GM10266 (cell line): ENCODE measurements at regions not wholly inside any gene's neighbourhood (a gene's known extent, or its start where the extent isn't known, plus 50 kb on each side); places are given as distances from the start of the nearest gene placed in this dataset.

ENCODE experiments used
- DNase-seq: peaks from one replicate; pipeline ENCODE4 v3.0.0; 2012; ENCODE audit errors: extremely low spot score
- TF ChIP-seq, protein P1 (sequence below): IDR thresholded peaks from 2 replicates; pipeline ENCODE4 v1.5.1; 2012; ENCODE audit warnings: mild to moderate bottlenecking, low read depth; ENCODE audit not compliant: control insufficient read depth, insufficient read depth; ENCODE audit errors: missing control alignments

DNA sequence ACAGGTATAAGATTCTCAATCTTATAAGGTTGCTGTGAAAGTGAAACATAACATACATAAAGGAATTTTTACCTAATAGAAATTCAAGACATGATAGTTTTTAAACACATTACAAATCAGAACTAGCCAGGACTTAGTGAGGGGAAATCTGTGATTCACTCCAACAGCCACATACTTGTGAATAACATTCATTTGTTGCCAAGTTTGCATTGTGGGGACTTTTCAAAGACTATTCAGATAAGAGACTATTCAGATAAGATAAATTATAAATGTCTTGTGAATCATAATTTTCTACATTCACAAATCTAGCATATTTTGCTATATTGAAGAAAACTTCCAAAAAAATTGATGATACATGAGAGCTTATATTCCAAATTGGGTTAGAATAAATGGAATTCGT is 345.3 kb upstream of the CDH20 start:
- no peak for DNase-seq
- TF ChIP-seq, protein P1, sequence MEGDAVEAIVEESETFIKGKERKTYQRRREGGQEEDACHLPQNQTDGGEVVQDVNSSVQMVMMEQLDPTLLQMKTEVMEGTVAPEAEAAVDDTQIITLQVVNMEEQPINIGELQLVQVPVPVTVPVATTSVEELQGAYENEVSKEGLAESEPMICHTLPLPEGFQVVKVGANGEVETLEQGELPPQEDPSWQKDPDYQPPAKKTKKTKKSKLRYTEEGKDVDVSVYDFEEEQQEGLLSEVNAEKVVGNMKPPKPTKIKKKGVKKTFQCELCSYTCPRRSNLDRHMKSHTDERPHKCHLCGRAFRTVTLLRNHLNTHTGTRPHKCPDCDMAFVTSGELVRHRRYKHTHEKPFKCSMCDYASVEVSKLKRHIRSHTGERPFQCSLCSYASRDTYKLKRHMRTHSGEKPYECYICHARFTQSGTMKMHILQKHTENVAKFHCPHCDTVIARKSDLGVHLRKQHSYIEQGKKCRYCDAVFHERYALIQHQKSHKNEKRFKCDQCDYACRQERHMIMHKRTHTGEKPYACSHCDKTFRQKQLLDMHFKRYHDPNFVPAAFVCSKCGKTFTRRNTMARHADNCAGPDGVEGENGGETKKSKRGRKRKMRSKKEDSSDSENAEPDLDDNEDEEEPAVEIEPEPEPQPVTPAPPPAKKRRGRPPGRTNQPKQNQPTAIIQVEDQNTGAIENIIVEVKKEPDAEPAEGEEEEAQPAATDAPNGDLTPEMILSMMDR = no peak

DNA sequence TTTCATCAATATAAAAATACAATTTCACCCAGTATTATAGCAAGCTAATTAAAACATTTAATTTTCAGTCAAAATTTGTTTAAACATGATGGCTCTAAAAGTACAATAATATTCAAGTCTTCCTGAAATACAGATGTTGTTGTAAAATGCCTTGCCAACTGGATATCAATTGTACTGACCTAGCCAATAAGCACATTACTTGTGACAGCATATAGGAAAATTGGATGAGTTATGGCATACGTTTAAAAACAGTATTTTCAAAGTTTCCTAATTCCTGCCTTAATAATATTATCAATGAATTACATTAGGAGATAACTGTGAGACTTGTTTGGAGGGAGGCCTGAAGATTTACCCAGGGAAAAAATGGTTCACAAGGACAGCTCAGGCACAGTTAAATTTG is 336.9 kb upstream of the CDH20 start:
- TF ChIP-seq, protein P1 = no peak
- DNase-seq = no peak

DNA sequence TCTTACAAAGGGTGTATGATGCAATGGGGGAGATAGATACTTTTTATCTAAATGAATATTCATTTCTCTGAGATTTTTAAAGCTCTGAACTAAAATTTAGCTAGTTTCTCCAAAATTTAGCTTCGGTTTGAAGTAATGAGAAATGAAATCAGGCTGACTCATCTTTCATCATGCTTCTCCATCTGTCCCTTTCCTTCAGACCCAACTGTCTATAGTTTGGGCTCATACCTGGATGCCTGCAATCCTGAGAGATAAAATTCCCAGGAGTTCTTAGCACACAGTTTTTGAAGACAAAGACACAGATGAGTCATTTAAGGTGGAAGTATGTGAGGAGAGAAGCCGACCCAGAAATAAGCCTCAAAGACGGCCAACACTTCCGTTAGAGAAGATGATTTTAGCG is 336.4 kb upstream of the CDH20 start:
- TF ChIP-seq, protein P1 = no peak
- no peak for DNase-seq

DNA sequence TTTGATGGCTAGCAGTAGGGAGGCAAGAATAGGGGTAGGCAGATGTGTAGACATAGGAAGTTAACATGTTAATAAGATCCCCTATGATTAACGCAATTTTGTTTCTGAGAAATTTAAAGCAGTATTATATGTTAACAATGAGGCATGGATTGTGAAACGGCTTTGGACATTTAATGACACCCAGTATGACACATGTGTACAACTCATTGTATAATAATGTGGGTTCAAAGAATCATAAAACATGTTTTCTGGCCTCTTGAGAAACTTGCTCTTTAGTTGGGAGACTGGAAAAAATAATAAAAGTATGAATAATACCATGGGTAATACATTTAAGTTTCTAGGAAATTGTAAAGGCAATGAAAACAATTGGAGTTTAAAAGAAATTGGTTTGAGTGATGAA is 332.1 kb upstream of the CDH20 start:
- TF ChIP-seq, protein P1 = no peak
- DNase-seq = no peak

DNA sequence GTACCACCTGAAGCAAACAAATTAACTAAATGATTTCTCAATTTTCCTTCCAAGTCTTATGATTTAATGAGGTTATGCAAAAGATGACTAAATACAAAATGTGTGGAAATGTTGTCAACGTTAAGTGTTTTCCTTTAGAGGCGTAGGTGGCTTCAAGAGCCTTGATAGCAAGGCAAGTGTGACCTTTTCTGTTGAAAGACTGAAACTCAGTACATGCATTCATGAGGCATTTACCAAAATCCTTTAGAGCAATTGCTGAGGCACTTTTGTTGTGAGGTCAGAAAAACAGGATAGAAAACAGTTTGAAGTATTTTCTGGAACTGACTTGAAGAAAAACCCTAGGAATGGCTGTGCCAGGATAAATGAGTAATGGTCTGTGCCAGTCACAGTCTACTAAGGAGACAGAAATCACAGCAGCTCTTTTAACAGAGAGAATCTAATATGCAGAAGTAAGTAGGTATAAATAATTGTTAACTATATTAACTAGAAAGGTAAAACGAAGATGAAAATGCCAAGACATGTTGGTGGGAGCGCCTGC is 326.5 kb upstream of the CDH20 start:
- no peak for DNase-seq
- TF ChIP-seq, protein P1 = no peak

DNA sequence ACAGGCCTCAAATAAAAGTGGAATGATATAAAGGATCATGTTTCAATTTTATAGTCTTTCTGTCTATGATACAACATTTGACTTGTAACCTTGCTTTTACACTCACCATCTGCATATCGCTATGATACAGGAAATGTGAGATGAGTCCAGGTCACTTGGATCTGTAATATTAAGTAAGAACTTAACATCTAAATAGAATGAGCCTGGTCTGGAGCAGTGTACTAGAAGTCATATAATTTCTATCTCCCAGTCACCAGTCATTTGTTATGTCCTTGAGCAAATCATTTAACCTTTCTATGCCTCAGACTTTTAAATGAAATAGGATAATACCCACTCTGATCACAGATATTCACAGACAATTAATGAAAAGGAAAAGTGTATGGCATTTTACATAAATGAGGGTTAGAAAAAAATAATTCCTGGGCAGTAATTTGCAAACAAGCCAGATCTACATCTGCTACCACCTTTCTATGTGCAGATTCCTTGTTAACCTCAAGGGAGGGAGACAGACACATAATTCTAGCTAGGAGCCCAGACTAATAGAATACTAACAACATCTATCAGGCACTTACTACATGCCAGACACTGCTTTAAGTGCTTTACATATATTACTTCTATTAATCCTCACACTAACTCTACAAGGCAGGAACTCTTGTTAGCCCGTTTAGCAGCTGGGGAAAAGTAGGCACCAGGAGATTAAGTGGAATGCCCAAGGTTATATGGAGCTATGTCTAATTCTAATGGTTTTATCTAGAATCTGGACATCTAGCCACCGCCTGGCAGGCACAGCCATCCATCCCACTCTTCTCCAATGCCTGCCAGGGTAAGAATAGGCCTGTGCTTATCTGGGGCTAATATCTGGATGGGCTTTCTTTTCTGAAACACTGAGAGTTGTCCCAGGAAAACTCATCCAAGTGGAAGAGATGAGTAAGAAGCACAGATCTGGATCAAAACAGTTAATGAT is 313.6 kb upstream of the CDH20 start:
- no peak for DNase-seq
- TF ChIP-seq, protein P1 = no peak

DNA sequence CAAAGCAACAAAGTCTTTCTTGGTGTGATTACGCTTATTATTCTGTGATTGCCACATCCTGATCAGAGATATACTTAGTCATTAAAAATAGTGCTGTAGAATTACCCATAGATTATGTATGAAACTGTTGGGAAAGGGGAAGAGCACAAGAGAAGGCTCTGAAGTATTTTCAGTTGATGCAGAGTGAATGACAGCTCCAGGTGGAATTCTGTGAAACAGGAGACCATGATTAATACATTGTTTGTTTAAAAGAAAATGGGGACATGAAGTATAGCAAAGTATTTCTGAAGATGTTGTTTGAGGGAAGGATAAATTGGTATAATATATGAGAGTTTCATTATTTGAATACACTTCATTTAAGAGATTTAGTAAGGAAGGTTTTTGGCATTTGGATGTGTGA is 307.6 kb upstream of the CDH20 start:
- no peak for DNase-seq
- TF ChIP-seq, protein P1 = no peak
